GM18861 (cell line): ENCODE measurements at regions not wholly inside any gene's neighbourhood (a gene's known extent, or its start where the extent isn't known, plus 50 kb on each side); places are given as distances from the start of the nearest gene placed in this dataset.

Experiments
- ATAC-seq: cut with Tn5 transposase; IDR thresholded peaks from one replicate; pipeline ENCODE4 v1.9.1; 2021; ENCODE audit not compliant: unreplicated experiment

DNA sequence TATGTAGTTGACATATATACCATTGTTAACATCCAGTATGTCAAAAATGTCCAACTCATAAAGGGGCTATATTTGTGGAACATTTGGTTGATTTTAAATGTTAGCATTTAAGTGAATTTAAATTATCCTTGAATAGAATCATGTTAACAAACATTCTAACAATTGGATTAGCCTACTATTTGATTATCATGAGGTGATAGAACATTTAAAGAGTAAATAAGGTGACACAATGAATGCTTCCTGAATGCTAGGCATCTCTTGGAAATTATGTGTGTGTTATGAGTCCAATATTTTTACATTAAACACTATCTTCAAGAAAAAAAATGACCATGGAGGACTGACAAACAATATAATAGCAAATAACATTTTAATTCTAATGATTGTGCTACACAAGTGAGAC lies 901.9 kb upstream of the AGA start:
- ATAC-seq: no peak

- no peak for ATAC-seq
Observed at GRCh38 chr4:178347111-178347510, 904.9 kb upstream of the AGA start.

DNA sequence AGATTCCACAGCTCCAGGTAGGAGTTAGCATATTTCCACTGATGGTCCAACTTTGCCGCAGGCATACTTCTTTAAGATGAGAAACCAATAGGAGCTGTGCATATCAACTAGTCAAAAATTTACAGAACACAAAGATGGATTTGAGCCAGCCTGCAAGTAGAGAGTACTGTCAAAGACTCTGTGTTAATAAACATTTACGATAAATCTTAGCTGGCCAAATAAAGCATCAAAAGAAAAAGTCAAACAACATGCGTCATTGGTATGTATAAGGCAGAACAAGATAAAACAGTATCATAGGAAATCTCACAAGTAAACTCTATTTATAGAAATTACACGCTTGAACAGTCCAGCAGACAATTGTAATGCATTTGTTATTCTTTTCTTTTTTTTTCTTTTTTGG lies 907.4 kb upstream of the AGA start:
- ATAC-seq: no peak

DNA sequence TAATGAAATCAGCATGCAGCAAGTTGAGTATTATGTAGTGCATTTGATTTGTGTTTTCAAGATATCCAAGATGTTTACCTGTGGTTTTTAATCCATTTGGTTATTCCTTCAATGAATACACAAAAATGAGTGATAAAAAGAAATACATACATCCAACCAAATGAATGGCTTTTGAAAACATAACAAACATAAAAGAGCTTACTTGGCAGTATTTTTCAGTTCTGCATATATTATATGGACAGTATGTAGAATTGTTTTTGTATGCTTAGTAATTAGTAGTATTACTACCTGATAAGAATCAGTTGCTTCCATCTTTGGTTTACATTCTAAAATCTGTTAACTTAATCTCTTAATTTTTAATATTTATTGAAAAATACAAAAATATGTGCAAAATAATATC lies 908.9 kb upstream of the AGA start:
- no peak for ATAC-seq

GRCh38 chr4:178356725-178357124 lies 914.5 kb upstream of the AGA start:
- no peak for ATAC-seq

GRCh38 chr4:178385481-178385880 lies 943.2 kb upstream of the AGA start:
- no peak for ATAC-seq

GRCh38 chr4:178387756-178388155 lies 945.5 kb upstream of the AGA start:
- no peak for ATAC-seq

GRCh38 chr4:178395798-178396197 lies 953.6 kb upstream of the AGA start:
- no peak for ATAC-seq

GRCh38 chr4:178412455-178412854 lies 970.2 kb upstream of the AGA start:
- ATAC-seq: no peak

GRCh38 chr4:178414042-178414441 lies 971.8 kb upstream of the AGA start:
- ATAC-seq: no peak

GRCh38 chr4:178414881-178415446 lies 972.7 kb upstream of the AGA start:
- ATAC-seq: no peak

DNA sequence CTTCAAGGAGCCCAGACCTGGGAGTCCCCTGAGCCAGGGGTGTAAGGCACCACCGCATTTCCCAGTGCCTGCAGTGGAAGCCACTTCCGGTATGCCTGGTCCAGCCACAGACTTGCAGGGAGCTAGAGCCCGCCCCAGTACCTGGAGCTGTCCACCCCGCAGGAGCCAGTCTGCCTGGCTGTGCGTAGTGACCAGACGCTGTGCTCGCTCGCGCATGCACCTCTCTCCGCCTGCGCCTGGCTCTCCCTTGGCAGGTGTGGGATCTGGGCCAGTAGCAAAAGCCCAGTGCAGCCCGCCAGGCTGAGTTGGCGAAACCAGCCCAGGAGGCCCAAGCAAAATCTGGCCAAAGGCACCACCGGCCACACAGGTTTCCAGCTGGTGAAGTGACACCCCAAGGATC lies 973.7 kb upstream of the AGA start:
- no peak for ATAC-seq

DNA sequence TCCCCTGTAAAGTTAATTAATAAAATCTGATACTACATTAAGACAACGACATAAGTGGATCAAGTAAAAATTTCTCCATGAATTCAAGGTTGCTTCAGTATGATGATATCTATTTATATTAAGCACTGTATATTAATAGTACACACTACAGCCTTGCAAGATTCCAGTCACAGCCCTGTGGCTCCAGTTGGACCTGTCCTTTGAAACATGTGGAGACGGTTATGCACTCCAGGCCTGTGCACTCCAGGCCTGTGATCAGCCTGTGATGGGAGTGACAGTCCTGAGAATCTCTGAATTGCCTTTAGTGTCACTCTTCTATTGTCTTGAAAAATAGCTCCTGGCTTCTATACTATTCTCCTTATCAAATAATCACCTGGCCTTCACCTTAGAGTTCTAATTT lies 981.1 kb upstream of the AGA start:
- no peak for ATAC-seq

GRCh38 chr4:178426871-178427270 lies 984.6 kb upstream of the AGA start:
- ATAC-seq: no peak

GRCh38 chr4:178427663-178428062 lies 985.4 kb upstream of the AGA start:
- ATAC-seq: no peak

GRCh38 chr4:178448372-178449035 lies 1006.3 kb upstream of the AGA start:
- ATAC-seq: no peak

DNA sequence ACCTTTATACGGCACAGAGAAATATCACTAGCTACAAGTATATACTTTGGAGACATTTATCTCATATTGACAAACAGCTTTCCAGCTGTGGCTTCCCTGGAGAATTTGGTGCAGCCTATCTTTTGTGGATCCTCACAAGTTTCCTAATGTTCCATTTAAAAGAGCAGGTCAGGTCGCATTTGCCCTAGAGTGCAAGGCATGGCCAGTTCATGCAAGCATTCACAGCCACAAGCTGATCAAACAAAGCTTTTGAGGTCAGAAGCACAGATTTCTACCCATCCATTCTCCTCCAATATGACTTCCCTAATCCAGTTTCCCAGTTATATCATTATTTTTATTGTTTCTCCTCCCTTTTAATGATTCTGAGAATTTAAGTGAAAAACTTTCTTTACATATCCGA lies 1008.4 kb upstream of the AGA start:
- no peak for ATAC-seq

DNA sequence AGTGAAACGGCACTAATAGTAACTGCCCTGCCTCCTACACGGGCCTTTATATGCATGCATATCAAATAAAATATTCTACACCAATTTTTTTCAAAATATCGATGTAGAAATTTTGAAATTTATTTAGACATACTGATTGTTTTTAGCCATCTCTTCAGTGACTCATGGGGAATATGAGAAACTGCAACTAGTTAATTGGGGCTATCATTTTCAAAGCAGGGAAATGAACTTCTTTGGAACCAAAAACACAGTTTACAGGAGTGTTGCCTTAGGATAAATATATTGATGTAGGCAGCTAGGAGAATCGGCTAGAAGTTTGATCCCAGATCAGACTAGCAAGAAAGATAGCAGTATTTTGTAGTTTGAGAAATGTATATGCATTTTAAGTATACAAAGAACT lies 1010.8 kb upstream of the AGA start:
- ATAC-seq: no peak

GRCh38 chr4:178457286-178457685 lies 1015.0 kb upstream of the AGA start:
- no peak for ATAC-seq

DNA sequence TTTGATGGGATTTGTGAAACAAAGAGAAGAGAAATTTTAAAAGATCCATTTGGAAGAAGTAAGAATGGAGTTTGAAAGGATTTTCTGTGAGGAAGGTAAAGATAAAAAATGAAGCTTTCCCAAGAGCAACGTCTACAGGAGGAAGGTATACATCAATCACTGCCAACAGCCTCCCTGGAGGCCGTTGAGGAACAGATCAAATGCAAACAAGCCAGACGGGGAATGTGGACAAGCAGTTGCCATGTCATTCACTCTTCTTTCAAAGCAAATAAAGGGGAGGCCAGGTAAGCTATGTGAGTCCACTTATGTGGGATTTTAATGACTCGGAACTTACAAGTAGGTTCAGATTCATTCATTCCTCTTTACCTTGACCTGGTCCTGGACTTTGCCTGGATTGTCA lies 1020.5 kb upstream of the AGA start:
- no peak for ATAC-seq

- ATAC-seq: no peak
Observed at GRCh38 chr4:178463747-178464146, 1021.5 kb upstream of the AGA start.

DNA sequence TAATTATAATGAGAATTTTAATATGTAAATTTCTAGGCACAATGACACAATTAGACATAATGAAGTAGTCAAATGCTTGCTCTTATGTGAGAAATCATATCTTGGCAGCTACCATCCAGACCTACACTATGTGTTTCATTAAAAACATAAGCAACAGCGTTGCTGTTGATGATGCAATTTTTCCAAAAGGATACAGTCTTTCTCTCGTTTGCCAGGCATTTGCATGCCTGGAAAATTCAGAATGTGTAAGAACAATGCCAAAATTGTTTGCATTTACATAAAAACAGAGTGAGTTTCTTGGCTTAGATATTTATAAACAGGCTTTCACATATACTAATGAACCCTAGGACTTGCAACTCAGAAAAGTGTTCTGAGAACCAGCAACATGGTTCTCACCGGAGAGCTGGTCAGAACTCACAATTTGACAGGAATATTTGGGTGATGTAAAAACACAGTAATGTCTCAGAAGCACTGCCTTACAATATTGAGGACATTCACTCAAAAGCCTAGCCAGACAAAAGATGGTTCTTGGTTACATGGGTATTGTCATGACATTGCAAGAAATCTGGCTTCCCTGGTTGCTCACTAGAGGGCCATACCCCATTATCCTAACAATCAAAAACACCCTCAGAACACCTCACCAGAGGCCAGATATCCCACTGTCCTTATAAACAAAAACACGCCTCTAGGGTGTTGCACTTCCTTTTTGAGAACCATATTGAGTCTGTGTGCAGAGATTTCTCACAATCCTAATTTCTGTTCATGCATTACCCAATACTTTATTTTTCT lies 1029.0 kb upstream of the AGA start:
- ATAC-seq: no peak
